Stimulated activated effector memory CD8-positive, alpha-beta T cell treated with anti-CD3 and anti-CD28 coated beads, Interleukin-12 subunit alpha, Interleukin-12 subunit beta, amount 100 ng/mL, for 72 hours (primary cell): ENCODE measurements at regions not wholly inside any gene's neighbourhood (a gene's known extent, or its start where the extent isn't known, plus 50 kb on each side); places are given as distances from the start of the nearest gene placed in this dataset.
"Not testable (repeated sequence)": the region's sequence is repeated elsewhere in the genome, so short reads cannot be mapped to it uniquely, and the experiment has no call there.

Source experiments
- ATAC-seq: fragments of 150-1000 bp; cut with Tn5 transposase; 2 replicates; pipeline ENCODE4 v1.10.0; 2021
- DNase-seq, 2 donors: peaks; one replicate each; pipeline ENCODE4 v3.0.0; 2021 to 2022; ENCODE audit warnings: low spot score in 2 of 2
- H3K27ac Mint-ChIP-seq: one replicate; pipeline ENCODE4 v1.8.0; 2022; ENCODE audit warnings: mild to moderate bottlenecking, mixed read lengths
- H3K36me3 Mint-ChIP-seq: one replicate; pipeline ENCODE4 v1.8.0; 2022; ENCODE audit warnings: mild to moderate bottlenecking, mixed read lengths
- H3K4me1 Mint-ChIP-seq: one replicate; pipeline ENCODE4 v1.8.0; 2022; ENCODE audit warnings: mixed read lengths
- H3K4me3 Mint-ChIP-seq: one replicate; pipeline ENCODE4 v1.8.0; 2022; ENCODE audit warnings: mild to moderate bottlenecking, mixed read lengths
- H3K9me3 Mint-ChIP-seq: one replicate; pipeline ENCODE4 v1.8.0; 2022; ENCODE audit warnings: mixed read lengths

GRCh38 chr12:46536316-46536715 is 163.7 kb upstream of the SLC38A2 start:
- H3K4me1 Mint-ChIP-seq = peaks cover 11% of the 10 kb centered on the region
- ATAC-seq = not testable (repeated sequence)

GRCh38 chr12:46535907-46536306 is 163.3 kb upstream of the SLC38A2 start:
- peak overlapping the region; percentile 43 for H3K27ac Mint-ChIP-seq
- no peaks in the 10 kb centered on the region for H3K36me3 Mint-ChIP-seq
- H3K4me1 Mint-ChIP-seq = peaks cover 11% of the 10 kb centered on the region
- H3K9me3 Mint-ChIP-seq = peaks cover 2% of the 10 kb centered on the region
- DNase-seq (no peak), ATAC-seq (no peak)
- H3K4me3 Mint-ChIP-seq = no peak overlapping the region

More at GRCh38 chr12:46536316-46536715, 163.7 kb upstream of the SLC38A2 start:
- H3K9me3 Mint-ChIP-seq, H3K36me3 Mint-ChIP-seq, DNase-seq, H3K4me3 Mint-ChIP-seq: not testable (repeated sequence)
- H3K27ac Mint-ChIP-seq = peak overlapping the region; percentile 43

GRCh38 chr12:46535376-46535775 is 162.8 kb upstream of the SLC38A2 start:
- Mint-ChIP-seq H3K36me3 (no peaks in the 10 kb centered on the region), H3K4me3 (no peak overlapping the region), H3K9me3 (peaks cover 2% of the 10 kb centered on the region), H3K4me1 (peaks cover 11% of the 10 kb centered on the region), H3K27ac (peak overlapping the region; percentile 43)
- DNase-seq (no peak), ATAC-seq (no peak)

GRCh38 chr12:46534327-46534840 is 161.8 kb upstream of the SLC38A2 start:
- Mint-ChIP-seq H3K4me1 (peaks cover 16% of the 10 kb centered on the region), H3K36me3 (no peaks in the 10 kb centered on the region), H3K4me3 (no peak overlapping the region), H3K9me3 (peaks cover under 1% of the 10 kb centered on the region), H3K27ac (no peak overlapping the region)
- DNase-seq (no peak), ATAC-seq (no peak)

GRCh38 chr12:46533723-46534122 is 161.2 kb upstream of the SLC38A2 start:
- Mint-ChIP-seq H3K9me3 (no peaks in the 10 kb centered on the region), H3K27ac (no peak overlapping the region), H3K36me3 (no peaks in the 10 kb centered on the region), H3K4me1 (peaks cover 16% of the 10 kb centered on the region), H3K4me3 (no peak overlapping the region)
- no peak for DNase-seq
- no peak for ATAC-seq

GRCh38 chr12:46531804-46532203 is 159.2 kb upstream of the SLC38A2 start:
- ATAC-seq (no peak), DNase-seq (no peak)
- Mint-ChIP-seq H3K4me1 (peaks cover 16% of the 10 kb centered on the region), H3K9me3 (no peaks in the 10 kb centered on the region), H3K27ac (no peak overlapping the region), H3K36me3 (no peaks in the 10 kb centered on the region), H3K4me3 (no peak overlapping the region)

GRCh38 chr12:46531059-46531785 is 158.6 kb upstream of the SLC38A2 start:
- ATAC-seq = no peak
- H3K4me1 Mint-ChIP-seq = peaks cover 12% of the 10 kb centered on the region
- no peak overlapping the region for H3K27ac Mint-ChIP-seq

GRCh38 chr12:46530373-46531056 is 157.9 kb upstream of the SLC38A2 start:
- Mint-ChIP-seq H3K36me3 (no peaks in the 10 kb centered on the region), H3K27ac (no peak overlapping the region), H3K4me3 (no peak overlapping the region), H3K4me1 (peaks cover 5% of the 10 kb centered on the region), H3K9me3 (no peaks in the 10 kb centered on the region)
- DNase-seq (no peak), ATAC-seq (peak; percentile 32)

More at GRCh38 chr12:46531059-46531785, 158.6 kb upstream of the SLC38A2 start:
- no peak for DNase-seq
- Mint-ChIP-seq H3K4me3 (no peak overlapping the region), H3K9me3 (no peaks in the 10 kb centered on the region), H3K36me3 (no peaks in the 10 kb centered on the region)

- Mint-ChIP-seq H3K36me3 (no peaks in the 10 kb centered on the region), H3K4me1 (peaks cover 23% of the 10 kb centered on the region), H3K4me3 (no peak overlapping the region), H3K9me3 (no peaks in the 10 kb centered on the region), H3K27ac (no peak overlapping the region)
- ATAC-seq (no peak), DNase-seq (no peak)
Measured at GRCh38 chr12:46526233-46526632, 153.7 kb upstream of the SLC38A2 start.

GRCh38 chr12:46524778-46525177 is 152.2 kb upstream of the SLC38A2 start:
- peak overlapping the region; percentile 86 for H3K27ac Mint-ChIP-seq
- no peak overlapping the region for H3K4me3 Mint-ChIP-seq
- peaks cover 18% of the 10 kb centered on the region for H3K4me1 Mint-ChIP-seq
- ATAC-seq (no peak), DNase-seq (no peak)
- H3K9me3 Mint-ChIP-seq = no peaks in the 10 kb centered on the region
- H3K36me3 Mint-ChIP-seq = no peaks in the 10 kb centered on the region

GRCh38 chr12:46523863-46524770 is 151.5 kb upstream of the SLC38A2 start:
- Mint-ChIP-seq H3K4me1 (peaks cover 23% of the 10 kb centered on the region), H3K4me3 (peak overlapping the region; percentile 53), H3K9me3 (no peaks in the 10 kb centered on the region), H3K36me3 (no peaks in the 10 kb centered on the region), H3K27ac (peak overlapping the region; percentile 86)
- ATAC-seq = peak; percentile 90
- DNase-seq = peak; percentile 12 to 73

GRCh38 chr12:46523446-46523845 is 150.9 kb upstream of the SLC38A2 start:
- Mint-ChIP-seq H3K4me1 (peaks cover 30% of the 10 kb centered on the region), H3K36me3 (no peaks in the 10 kb centered on the region), H3K4me3 (peak overlapping the region; percentile 53), H3K27ac (peak overlapping the region; percentile 86), H3K9me3 (no peaks in the 10 kb centered on the region)
- no peak for ATAC-seq
- DNase-seq = no peak

- H3K4me1 Mint-ChIP-seq = peaks cover 39% of the 10 kb centered on the region
- no peaks in the 10 kb centered on the region for H3K36me3 Mint-ChIP-seq
- H3K27ac Mint-ChIP-seq = no peak overlapping the region
- no peak for ATAC-seq
- H3K9me3 Mint-ChIP-seq = no peaks in the 10 kb centered on the region
- no peak overlapping the region for H3K4me3 Mint-ChIP-seq
- DNase-seq = no peak
Measured at GRCh38 chr12:46522071-46522470, 149.5 kb upstream of the SLC38A2 start.

- Mint-ChIP-seq H3K4me1 (peaks cover 42% of the 10 kb centered on the region), H3K36me3 (no peaks in the 10 kb centered on the region), H3K27ac (no peak overlapping the region), H3K4me3 (no peak overlapping the region), H3K9me3 (no peaks in the 10 kb centered on the region)
- ATAC-seq (no peak), DNase-seq (no peak)
Measured at GRCh38 chr12:46521145-46521544, 148.6 kb upstream of the SLC38A2 start.

- DNase-seq (no peak), ATAC-seq (no peak)
- H3K27ac Mint-ChIP-seq = peak overlapping the region; percentile 63
- peak overlapping the region; percentile 3 for H3K4me3 Mint-ChIP-seq
- H3K4me1 Mint-ChIP-seq = peaks cover 38% of the 10 kb centered on the region
- H3K36me3 Mint-ChIP-seq = no peaks in the 10 kb centered on the region
- H3K9me3 Mint-ChIP-seq = no peaks in the 10 kb centered on the region
Measured at GRCh38 chr12:46519407-46519806, 146.8 kb upstream of the SLC38A2 start.
